GM18520 (cell line): ENCODE measurements at regions not wholly inside any gene's neighbourhood (a gene's known extent, or its start where the extent isn't known, plus 50 kb on each side); places are given as distances from the start of the nearest gene placed in this dataset.

Source experiments
- ATAC-seq: cut with Tn5 transposase; IDR thresholded peaks from one replicate; pipeline ENCODE4 v1.9.1; 2021; ENCODE audit not compliant: unreplicated experiment

DNA sequence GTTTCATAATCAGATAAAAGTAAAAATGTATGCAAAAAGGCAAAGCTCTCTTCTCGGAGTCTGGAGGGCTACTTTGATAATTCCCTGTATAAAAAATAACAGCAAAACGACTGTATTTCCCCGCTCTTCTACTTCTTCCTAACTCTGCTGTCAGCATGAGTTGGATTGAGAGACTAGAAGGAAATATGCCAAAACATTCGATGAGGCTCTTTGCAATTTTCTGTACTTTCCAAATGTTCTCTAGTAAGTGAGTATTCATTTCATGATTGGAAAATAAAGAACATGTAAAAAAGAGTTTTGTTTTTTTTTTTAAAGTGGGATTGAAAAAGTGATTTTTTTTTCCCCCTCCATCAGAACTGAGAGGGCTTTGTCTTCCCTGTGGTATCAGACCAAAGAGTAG lies 677.5 kb downstream of the ACTL7B start:
- no peak for ATAC-seq

GRCh38 chr9:108168236-108168850 lies 678.8 kb upstream of the KLF4 start:
- no peak for ATAC-seq

DNA sequence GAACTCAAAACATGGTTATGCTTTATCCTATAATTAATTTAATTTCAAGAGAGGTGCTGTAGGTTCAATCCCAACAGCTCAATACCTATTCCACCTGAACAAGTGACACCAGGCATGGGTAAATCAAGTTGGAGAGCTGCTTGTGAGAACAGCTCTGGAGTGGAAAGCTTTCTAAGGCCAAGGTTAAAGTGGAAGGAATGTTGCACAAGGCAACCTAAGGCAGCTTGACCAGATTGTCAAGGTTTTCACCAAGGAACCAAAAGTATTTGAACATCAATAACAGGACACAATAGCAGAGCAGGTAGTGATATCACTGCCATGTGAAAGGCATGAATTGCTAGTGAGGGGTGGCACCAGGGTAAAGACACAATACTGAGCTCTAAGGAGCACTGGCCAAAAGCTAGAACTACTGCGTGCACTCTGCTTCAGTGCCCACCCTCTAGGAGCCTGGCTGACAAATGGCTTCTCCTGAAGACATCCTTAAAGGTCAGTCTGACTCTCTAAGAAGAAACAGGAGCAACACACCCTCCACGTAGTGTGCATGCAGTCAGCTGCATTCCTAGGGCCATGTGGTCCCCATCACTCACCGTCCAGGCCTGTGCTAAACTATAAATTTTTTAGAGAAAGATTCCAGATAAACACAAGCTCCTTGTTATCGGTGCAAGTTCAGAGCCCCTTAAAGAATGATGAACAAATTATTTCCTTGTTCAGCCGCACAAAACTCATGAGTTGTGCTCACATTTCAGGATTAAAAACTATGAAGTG lies 677.7 kb upstream of the KLF4 start:
- ATAC-seq: no peak

DNA sequence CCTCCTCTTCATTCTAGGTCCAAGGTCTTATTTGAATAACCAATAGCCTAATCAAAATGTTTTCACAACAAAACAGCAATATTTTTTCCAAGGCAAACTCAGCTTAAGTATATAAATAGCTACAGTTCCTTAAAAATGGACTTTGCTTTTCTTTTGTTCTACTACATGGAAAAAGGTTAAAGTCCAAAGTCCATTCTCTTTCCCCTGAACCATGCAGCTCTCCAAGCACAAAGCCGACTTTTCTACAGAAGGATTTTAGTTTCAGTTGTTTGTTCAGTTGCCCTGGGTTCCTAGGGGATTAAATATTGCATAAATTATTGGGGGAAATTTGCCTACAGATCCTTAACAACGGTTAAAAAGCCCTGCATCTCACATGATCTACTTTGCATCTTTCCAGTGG lies 677.0 kb upstream of the KLF4 start:
- ATAC-seq: no peak

DNA sequence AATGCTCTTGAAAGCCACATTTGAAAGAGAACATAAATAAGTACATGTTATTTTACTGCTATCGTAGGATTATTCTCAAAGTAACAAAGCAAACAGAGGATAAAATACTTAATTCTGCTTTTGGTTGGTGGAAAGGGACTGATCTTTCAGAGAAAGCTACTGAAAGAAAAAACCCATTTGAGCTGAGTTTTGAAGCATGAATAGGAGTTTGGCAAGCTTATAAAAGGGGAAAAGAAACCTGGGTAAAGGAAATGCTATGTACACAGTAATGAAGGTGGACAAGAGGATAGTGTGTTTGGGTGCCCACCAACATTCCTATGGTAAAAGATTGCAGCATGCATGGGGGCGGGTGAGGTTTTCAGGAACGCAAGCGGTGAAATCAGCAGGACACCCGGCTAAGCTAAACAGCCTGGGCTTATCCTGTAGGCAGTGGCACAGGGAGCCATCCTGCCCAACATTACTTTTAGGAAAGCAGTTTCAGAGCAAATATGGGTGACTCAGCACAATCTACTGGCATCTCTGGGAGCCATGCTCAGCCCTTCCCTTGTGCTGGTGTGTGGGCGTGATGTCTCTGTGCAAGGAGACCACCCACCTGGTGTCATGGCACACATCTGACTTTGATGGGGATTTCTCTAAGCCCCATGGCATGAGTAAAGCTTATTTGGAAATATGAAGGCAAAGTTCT lies 673.9 kb upstream of the KLF4 start:
- ATAC-seq: no peak

DNA sequence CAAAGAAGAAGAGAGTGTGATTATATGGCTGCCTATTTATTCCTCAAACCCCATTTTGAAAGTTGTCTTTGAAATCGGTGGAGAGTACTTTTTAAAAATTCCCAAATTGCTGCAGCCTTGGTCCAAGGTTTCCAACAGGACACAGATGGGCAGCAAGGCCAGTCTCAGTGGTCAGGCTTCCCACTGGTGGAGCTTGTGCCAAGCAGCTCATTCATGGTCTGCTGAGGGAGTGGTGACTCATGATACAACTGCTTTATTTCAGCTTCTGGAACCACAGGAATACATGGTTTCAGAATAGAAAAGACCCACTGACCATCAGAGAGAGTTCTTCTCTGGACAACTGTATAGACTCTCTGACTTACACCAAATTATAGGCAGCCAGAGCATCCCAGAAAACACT lies 673.1 kb upstream of the KLF4 start:
- ATAC-seq: no peak

DNA sequence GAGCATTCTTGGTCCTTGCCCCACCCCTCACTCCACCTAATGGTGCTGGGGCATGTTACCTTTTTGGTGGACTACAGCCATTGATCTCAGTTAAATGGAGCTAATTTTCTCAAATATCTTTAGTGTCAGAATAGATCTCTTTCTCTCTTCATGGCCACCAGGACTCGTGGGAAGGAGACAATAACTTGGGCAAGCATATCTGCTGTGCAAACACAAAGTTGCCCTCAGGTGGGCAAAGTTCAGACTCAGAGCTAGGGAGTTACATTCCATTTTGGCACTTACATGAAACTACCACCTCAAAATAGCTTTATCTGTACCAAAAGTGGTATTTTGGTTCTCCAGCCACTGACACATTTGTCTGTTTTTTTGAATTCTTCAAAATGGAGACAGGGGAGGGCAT lies 671.9 kb upstream of the KLF4 start:
- no peak for ATAC-seq

DNA sequence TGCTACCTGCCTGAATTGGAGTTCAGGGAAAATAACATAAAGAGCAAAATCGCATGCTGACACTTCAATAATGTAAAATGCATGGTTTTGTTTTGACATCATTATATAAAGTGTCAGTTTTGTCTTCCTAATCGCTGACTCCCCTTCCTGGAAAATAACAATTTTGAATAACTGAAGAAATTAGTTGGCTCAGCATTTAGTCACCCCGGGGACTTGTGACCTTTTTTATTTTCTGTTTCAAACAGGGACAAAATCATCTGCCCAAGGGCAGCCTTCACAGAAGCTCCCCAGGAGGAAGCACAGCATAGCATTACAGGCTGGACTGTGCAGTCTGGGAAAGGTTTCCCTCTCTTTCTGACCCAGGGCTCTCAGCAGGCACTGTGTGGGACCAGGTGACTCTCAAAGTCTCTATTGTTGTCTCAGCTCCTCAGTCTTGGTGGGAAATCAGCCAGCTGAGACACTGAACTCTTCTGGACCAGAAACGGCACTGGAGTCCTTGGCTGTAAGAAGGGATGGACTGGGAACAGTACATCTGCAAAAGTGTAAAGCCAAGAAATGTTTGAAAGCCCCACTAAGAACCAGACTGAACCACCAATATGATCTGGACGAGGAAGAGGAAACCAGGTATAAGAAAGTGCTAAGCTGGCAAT lies 671.3 kb upstream of the KLF4 start:
- ATAC-seq: no peak

GRCh38 chr9:108160039-108160438 lies 670.5 kb upstream of the KLF4 start:
- ATAC-seq: no peak

DNA sequence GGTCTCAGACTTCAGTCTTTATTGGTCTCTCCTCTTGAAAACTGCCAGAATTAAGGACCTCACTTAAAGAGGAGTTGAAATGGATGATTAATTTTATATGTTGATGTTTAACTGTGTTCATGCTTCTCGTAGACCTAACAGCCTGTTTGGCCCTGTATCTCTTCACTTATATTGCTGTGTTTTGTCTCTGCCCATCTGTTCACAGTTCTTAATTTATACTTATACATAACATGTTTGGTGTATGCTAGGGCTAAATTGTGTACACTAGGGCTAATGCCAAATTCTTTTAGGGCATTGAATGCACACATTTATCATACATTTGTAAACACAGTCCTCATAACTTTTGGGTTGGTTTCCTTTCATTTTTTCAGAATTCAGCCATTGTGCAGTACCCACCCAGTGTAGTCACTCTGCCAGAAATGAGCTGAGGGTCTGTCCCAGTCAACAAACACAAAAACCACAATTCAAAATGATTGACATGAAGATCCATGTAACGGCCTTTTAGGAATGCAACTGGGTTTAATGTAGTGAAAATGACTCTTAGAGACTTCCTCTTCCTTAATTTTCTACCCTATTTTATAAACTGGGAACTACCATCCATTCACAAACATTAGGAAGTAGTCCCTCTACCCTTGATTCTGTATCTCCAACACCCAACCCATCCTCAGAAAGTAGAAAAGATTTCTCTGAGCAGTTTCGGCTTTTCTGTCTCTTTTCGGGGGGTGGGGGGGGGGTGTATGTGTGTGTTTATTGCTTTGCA lies 668.8 kb upstream of the KLF4 start:
- ATAC-seq: no peak

DNA sequence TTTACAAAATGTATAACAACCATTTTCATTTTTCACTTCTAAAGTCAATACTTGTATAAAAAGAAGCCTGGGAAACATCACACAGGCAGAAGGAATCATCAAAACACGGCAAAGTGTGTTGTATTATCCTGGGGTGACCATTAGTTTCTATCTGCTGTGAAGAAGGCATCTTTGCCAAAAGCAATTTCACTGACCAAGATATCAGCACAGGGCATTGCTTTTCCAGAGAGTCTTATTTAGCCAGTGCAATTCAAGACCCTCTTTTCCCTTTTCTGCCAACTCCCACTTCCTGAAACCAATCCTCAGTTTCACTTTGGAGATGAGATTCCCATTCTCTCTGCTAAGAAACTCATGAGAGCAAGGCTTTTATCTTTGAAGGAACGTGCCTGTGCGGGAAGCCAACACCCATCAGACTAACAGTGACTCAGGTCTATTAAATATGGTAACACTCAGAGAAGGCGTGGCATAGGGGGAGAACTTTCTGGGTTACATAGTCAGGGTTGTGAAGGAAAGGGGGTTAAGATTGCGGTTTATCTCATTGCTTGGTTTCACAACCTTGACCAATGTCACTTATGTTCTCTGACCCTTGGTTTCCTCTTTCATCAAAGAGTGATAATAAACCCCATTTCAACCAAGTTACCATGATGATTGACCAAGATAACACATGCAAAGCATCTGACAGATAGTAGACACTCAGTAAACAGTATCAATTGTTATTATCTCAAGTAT lies 666.9 kb upstream of the KLF4 start:
- no peak for ATAC-seq

DNA sequence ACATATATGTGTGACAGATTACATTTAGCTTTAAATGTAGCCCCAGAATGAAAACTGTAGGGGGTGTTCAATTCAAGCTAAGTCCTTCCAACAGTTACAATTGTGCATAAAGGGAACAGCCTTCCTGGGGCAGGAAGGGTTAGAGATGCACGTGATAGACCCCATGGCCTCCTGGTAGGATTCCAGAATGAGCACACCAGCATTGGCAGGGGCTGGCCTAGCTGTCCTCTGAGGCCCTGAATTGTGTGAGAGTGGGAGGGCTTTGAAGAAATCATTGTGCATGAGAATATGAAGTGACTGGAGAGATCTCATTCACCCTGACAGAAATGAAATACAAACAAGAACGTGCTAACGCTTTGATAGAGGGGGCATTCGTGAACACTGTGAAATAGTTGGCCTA lies 663.8 kb upstream of the KLF4 start:
- no peak for ATAC-seq

DNA sequence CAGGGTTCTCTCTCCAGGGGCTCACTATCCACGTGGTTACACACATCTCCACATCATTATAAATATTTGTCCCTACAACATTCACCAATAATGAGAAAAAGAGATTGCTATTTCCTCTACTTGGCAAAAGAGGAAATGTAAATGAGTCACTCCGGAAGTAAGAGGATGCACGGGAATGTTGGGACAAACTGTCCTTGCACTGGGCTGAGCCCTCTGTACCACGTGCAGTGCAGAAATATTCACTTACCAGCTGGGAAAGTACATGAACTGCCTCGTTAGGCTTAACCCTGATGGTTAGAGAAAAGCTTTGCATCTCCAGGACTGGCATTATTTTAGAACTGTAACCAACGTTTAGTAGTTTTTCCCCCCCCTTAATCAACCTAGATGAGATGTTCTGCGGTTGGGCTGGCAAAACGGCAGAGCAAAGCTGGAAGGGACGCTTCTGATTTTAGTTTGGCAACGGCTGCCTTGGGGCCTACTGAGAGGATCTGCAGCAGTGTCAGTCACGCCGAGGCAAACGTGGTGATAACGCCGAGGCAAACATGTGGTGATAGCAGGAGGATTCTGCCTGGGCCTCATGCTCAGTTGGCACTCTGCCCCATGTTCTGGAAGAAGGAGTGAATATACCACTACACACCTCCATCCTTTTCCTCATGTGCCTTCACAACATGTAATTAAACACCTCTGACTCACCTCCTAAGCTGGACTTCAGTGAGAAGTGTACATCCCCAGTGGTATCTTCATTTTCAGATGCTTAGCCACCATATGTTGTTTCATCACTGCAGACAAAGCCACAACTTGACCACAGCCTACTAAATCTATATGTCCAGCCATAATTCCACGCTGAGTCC lies 661.4 kb upstream of the KLF4 start:
- ATAC-seq: no peak

GRCh38 chr9:108149326-108149725 lies 659.8 kb upstream of the KLF4 start:
- no peak for ATAC-seq

DNA sequence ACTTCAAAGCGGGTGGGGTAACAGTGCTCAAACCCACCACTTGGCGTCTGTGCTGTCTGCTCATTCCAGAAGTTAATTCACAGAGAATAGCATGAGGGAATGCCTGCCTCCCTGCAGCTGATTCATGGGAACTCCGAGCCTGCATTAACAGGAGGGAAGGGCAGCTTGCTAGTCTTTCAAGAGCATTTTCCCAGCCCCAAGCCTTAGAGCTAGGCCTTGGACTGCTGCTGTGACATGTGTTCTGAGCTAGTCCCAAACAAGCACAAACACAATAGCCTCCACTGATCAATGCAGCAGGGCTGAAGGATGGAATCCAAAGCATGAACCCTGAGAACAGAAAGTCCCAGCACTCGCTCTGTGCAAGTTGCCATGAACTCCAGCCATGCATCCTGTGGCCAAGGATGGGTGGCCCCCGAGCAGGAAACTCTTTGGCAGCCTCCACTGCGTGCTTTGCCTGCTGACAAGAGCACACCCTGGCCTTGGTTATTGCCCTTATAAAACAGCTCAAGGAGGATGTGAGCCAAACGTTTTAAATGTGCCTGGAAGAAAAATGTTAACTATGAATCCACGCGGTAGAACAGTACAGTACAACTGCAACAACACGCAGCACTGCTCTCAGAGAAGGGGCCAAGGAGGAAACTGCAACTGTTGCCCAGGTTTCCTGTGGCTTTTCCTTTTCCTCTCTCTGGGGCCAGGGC lies 653.1 kb upstream of the KLF4 start:
- ATAC-seq: no peak

GRCh38 chr9:108142142-108142503 lies 652.6 kb upstream of the KLF4 start:
- no peak for ATAC-seq

DNA sequence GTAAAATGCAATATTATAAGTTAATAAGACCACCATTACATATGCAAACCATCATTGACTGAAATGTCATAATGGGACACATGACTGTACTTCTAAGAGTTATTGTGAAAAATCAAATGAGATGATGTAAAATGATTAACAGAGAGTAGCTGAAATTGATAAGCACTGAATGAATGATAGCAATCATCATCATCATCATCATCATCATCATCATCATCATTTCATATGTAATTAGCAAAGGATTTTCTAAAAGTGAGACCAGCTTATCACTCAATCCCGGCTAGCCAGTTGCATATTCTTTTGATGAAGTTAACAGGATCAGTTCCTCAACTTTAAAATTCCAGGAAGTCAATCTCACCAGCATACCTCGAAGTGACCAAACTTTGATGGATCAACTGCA lies 650.3 kb upstream of the KLF4 start:
- ATAC-seq: no peak

DNA sequence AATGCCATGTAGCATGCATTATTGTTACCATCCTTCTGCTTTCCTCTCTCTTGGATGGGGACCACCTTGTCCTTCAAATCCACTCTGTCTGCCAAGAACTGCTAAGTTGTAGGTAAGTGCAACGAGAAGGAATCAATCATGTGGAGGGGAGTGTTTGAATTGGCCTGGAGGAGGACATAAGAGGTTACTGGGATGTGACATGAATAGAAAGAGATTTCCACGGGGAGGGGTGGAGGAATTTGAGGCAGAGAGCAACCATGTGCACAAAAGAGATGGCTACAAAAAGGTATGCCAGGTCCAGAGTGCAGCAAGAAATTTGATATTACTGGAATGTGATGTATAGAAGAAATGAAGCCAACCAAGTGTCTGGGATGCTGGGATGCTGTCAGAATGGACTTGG lies 648.9 kb upstream of the KLF4 start:
- no peak for ATAC-seq

GRCh38 chr9:108136656-108137055 lies 647.1 kb upstream of the KLF4 start:
- ATAC-seq: no peak
